ENCODE measurements at regions not wholly inside any gene's neighbourhood (a gene's known extent, or its start where the extent isn't known, plus 50 kb on each side); places are given as distances from the start of the nearest gene placed in this dataset.

DNA sequence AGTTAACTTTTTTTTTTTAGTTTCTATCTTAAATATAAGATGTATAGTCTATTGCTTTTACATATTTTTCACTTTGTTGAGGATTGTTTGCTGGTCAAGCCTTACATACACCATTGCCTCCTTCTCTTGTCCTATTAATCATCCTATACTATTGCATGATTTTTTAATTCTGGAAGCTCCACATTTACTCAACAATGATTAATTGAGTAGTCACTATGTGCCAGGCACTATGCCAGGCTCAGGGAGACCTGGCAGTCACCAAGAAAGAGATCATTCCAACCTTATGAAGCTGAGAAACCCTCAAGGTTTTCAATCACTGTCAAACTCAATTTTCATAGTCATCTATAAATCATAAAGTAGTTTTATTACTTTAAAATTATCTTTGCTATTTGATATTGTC, 626.2 kb downstream of the IGSF11 start:
- Histone ChIP-seq H3K36me3 (no peaks in the 10 kb centered on the region), H3K9ac (ENCODE audit: low read depth in 2 of 2, low read length in 2 of 2) (no peak overlapping the region)
- intact Hi-C loops (cut with DNase I) = no loop called here

DNA sequence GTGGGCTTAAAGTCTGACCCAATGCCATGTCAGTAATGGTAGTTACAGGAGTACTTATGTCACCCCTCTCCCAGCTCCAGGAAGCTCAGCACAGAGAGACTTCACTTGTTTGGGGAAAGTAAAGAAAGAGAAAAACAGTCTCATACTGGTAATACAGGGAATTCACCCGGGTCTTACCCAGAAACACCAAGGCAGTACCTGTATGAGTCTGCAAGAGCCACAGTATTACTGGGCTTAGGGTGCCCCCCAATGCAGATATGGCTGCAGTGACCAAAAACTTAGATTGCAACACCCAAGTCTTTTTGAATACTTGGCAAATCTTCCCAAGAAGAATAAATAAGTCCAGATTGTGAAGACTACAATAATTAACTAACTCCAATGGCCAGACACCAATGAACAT, 622.1 kb downstream of the IGSF11 start:
- no peaks in the 10 kb centered on the region for H3K4me1 ChIP-seq
- H3K27ac ChIP-seq = no peak overlapping the region
- no peaks in the 10 kb centered on the region for H3K36me3 ChIP-seq
- intact Hi-C loops (cut with DNase I) = no loop called here
- no peak overlapping the region for H3K4me3 ChIP-seq
- TF ChIP-seq, protein P1, sequence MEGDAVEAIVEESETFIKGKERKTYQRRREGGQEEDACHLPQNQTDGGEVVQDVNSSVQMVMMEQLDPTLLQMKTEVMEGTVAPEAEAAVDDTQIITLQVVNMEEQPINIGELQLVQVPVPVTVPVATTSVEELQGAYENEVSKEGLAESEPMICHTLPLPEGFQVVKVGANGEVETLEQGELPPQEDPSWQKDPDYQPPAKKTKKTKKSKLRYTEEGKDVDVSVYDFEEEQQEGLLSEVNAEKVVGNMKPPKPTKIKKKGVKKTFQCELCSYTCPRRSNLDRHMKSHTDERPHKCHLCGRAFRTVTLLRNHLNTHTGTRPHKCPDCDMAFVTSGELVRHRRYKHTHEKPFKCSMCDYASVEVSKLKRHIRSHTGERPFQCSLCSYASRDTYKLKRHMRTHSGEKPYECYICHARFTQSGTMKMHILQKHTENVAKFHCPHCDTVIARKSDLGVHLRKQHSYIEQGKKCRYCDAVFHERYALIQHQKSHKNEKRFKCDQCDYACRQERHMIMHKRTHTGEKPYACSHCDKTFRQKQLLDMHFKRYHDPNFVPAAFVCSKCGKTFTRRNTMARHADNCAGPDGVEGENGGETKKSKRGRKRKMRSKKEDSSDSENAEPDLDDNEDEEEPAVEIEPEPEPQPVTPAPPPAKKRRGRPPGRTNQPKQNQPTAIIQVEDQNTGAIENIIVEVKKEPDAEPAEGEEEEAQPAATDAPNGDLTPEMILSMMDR (IDR thresholded peaks at IDR 0.05) = no peak
- no peak overlapping the region for H3K9ac ChIP-seq (ENCODE audit: low read depth in 2 of 2, low read length in 2 of 2)
- H3K27me3 ChIP-seq = no peaks in the 10 kb centered on the region
- DNase-seq = no peak
- no peaks in the 10 kb centered on the region for H3K9me3 ChIP-seq

More for the DNA sequence above, 626.2 kb downstream of the IGSF11 start:
- H3K27ac ChIP-seq = no peak overlapping the region
- no peaks in the 10 kb centered on the region for H3K27me3 ChIP-seq
- H3K4me1 ChIP-seq = no peaks in the 10 kb centered on the region
- no peak for DNase-seq
- TF ChIP-seq, protein P1 (IDR thresholded peaks at IDR 0.05) = no peak
- no peaks in the 10 kb centered on the region for H3K9me3 ChIP-seq
- H3K4me3 ChIP-seq = no peak overlapping the region

DNA sequence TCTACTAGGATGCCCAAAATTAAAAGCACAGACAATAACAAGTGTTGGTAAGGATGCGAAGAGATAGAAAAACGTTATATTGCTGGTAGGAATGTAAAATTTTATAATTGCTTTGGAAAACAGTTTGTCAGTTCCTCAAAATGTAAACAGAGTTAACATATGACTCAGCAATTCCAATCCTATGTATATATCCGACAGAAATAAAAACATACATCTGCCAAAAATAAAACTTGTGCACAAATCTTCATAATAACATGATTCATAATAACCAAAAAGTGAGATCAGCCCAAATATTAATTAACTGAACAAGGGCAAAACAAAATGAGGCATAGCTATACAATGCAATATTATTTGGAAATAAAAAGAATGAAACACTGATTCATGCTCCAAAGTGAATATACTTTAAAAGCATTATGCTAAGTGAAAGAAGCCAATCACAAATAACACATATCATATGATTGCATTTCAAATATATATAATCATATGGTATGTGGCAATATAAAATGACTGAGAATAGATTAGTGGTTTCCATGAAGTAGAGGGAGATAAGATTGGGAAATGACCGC, 609.3 kb downstream of the IGSF11 start:
- Histone ChIP-seq H3K27ac (no peak overlapping the region), H3K9me3 (no peaks in the 10 kb centered on the region), H3K27me3 (no peaks in the 10 kb centered on the region), H3K4me1 (no peaks in the 10 kb centered on the region), H3K36me3 (no peaks in the 10 kb centered on the region), H3K9ac (ENCODE audit: low read depth in 2 of 2, low read length in 2 of 2) (no peak overlapping the region), H3K4me3 (no peak overlapping the region)
- DNase-seq = no peak
- intact Hi-C loops (cut with DNase I) = no loop called here
- TF ChIP-seq, protein P1 (IDR thresholded peaks at IDR 0.05) = no peak

DNA sequence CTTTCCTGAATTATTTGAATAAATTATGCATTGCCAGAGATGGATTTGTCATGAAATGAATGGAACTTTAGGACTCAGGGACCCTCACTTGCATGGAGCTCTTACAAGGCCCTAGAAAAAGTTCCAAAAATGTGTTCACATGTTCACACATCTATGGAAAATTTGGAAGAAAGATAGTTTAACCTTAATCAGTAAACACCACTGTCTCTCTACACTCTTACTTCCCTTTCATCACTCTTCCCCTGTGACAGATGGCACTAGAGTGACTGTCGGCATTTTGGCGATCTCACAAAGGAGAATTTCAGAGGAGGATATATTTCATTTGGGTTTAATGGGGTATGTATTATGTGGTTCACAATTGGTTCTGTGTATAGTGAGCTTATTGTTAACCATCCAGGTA, 600.8 kb downstream of the IGSF11 start:
- Histone ChIP-seq H3K4me3 (no peak overlapping the region), H3K27ac (no peak overlapping the region), H3K9ac (ENCODE audit: low read depth in 2 of 2, low read length in 2 of 2) (no peak overlapping the region), H3K27me3 (no peaks in the 10 kb centered on the region), H3K36me3 (no peaks in the 10 kb centered on the region), H3K4me1 (no peaks in the 10 kb centered on the region), H3K9me3 (no peaks in the 10 kb centered on the region)
- TF ChIP-seq, protein P1 (IDR thresholded peaks at IDR 0.05) = no peak
- intact Hi-C loops (cut with DNase I) = loop anchor here (5.0 kb wide), 1 partner anchor 273 kb away; no protein-coding TSS in a partner anchor
- DNase-seq = no peak

DNA sequence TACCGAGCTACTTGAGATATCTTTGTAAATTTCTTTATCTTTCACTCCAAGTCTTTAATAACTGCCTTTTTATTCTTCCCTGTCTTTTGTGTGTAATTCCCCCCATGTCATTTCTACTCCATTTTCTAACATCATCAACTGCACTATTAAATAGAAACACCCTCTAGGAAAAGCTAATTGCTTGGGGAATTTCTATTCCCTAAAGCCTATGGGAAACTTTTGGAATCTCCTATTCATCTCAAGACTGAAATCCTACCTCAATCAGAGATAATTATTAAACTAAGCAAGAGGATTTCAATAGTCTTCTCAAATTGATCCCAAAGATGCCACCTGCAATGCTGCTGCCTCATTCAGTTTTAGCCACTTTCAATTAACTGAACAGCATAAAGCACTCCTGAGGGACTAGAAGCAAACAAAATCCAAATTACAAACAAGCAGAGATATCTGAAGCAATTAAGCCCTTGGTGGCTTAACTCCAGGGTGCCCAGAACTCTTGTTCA, 598.7 kb downstream of the IGSF11 start:
- DNase-seq = no peak
- Histone ChIP-seq H3K27me3 (no peaks in the 10 kb centered on the region), H3K36me3 (no peaks in the 10 kb centered on the region), H3K9me3 (no peaks in the 10 kb centered on the region), H3K4me1 (no peaks in the 10 kb centered on the region), H3K4me3 (no peak overlapping the region), H3K27ac (no peak overlapping the region), H3K9ac (ENCODE audit: low read depth in 2 of 2, low read length in 2 of 2) (no peak overlapping the region)
- intact Hi-C loops (cut with DNase I) = no loop called here
- TF ChIP-seq, protein P1 (IDR thresholded peaks at IDR 0.05) = no peak

Data from colonic mucosa (tissue), 4 donors.